ENCODE measurements at regions not wholly inside any gene's neighbourhood (a gene's known extent, or its start where the extent isn't known, plus 50 kb on each side); places are given as distances from the start of the nearest gene placed in this dataset.
A peak's percentile ranks its signal among the peaks of the same experiment; 100 is the strongest.
"Not testable (repeated sequence)": the region's sequence is repeated elsewhere in the genome, so short reads cannot be mapped to it uniquely, and the experiment has no call there.

DNA sequence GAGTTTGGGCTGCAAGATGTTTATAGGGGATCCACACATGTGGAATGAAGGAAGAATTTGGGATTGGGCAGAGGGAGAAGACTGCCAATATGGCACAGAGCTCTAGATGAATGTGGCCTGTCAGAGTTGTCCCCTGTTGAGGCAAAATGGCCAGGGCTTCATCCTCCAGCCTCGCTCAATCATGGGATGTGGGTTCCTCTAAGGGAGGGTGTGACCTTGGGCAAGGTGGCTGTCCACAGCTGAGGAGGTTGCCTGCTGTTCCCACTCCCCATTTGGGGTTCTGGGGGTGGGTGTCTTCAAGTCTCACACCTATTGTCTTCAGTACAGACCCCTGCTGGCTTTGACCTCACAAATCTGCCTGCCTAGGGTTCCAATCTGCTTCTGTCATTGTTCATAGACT is 121.6 kb upstream of the FAM204A start:
- DNase-seq: no peak

DNA sequence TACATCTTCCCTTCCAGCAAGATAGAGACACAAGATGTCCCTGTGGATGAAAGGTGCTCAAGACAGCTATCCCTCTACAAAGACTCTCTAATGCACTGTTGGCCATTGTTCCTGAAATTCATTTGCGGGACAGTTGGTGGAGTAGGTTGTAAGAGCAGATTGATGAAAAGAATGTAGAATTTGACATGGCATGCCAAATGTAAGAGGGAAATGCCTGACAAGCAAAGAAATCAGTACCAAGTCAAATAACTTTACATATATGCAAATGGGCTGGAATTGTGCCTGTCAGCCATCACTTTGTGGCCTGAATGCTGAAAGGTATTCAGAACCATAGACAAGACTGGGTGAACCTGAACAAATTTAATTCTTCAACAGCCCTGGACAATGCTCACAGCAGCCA is 120.3 kb upstream of the FAM204A start:
- DNase-seq: no peak

DNA sequence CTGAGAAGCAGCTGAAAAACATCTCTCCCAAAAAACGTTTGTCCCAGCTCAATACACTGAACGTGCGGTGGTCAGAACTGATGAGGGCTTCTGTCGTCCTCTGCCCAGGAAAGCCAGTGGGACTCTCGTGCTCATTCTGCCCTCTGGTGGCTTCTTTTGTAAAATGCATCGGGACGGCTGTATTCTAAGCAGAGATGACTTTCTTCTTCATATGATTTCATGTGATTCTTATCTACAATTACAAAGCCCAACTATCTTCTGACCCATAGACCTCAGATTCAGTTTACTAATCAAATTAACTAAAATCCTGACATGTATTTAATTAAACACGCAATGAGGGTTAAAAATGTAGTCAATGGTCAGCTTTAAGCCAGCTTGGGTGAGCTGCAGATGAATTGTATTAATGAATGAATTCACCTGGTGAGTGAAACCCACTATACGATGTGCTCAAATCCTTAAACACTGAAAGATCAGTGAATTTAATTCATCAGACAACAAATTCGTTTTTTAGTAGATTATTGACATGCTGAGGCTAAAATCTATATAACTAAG is 117.6 kb upstream of the FAM204A start:
- no peak for DNase-seq

DNA sequence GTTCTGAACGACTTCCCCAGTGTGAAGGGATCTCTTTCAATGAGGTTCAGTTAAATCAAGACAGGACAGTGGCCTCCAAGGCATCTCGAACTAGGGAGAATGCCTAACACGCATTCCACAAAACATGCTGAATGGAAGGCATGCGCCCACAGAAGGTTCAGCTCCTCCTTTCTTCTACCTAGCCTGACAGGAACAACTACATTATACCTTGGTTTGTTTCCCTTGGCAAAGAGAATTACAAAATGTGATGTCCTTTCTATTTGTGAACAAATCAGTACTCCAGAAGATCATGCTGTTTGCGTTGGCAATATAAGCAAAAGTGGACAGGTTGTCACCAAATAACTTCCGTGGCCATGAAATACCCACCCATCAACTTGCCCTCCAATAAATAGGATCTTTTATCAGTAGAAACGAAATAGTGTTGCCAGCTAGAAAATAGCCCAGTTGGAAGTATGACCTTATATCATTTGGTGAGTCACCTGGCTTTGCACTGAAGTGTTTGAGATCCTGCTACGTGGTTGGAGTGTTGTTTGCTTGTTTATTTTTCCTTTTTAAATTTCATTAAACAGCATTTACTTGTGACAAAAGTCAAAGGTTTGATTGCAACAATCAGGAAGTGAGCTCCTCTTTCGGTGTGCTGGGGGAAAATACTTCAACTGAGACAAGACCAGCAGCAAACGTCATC is 117.0 kb upstream of the FAM204A start:
- no peak for DNase-seq

DNA sequence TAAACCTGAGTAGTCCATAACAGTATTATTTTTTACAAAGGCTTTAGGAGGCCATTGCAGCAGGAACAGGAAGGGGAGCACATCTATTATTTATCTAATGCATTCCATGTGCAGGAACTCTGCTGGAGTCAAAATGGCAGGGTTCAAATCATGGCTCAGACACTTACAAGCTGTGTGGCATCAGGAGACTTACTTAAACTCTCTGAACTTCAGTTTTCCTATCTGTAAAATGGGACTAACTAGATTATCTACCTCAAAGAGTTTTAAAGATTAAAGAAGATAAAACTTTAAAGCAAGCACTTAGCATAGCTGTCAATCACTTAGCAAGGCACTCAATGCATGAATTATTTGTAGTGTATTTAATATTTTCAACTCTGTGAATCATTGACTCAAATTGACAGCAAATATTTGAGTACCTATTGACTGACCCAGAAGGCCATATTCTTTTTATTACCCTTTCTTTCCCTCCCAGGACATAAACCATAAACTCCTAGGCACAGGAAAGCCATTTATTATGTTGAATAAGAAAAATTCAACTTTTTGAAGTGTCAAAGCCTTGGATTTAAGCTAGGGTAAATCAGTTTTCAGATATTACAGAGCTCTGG is 115.8 kb upstream of the FAM204A start:
- DNase-seq: no peak

DNA sequence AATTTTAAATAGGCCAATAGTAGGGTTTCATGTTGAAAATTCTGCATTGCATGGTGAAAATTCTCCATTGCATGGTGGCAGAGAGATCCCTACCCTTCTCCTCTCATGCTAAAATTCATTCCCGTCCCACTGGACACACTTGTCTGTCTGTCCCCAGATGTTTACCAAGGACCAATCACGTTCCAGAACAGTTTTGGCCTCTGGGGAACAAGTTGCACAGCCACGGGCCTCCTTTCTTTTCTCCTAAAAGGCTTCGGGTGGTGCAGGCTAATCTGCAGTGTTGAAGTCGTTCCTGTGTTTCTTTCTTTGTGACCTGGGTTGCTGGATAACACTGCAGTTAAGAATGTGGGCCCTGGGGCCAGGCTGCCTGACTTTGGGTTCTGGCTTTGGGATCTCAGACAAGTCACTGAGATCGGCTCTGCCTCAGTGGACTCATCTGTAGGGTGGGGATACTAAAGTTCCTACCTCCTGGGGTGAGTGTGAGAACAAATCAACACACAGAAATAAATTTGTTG is 113.1 kb upstream of the FAM204A start:
- no peak for DNase-seq

DNA sequence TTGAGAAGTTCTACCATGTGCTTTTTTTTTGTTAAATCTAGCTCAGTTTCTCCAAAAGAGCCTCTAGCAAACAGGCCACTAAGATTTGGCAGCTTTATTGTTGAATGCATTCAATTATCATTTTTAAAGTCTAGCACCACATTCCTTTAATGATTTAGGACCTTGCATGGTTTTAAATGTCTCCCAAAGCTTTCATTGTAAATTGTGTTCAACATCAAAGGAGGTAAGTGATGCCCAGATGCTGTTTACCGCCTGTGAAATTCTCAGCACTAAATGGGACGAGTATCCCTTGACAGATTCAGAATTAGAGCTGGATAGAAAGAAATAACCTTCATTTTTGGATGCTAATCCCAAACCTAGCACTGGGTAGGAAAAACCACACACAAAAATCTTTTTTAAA is 112.1 kb upstream of the FAM204A start:
- DNase-seq: no peak

DNA sequence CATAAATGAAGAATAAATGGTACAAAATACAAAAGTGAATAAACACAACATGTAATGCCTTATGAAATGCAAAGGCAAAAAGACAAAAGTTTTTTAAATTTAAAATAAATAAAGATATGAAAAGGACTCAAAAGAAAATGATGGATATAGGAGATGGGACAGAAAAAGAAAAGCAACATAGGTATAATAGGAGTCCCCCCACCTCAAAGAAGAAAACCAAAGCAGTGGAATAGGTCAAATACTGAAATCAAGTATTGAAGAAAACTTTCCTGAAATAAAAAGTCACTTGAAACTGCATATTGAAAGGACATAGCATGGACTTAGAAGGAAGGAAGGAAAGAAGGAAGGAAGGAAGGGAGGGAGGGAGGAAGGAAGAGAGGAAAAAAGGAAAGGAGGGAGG is 110.0 kb upstream of the FAM204A start:
- no peak for DNase-seq

DNA sequence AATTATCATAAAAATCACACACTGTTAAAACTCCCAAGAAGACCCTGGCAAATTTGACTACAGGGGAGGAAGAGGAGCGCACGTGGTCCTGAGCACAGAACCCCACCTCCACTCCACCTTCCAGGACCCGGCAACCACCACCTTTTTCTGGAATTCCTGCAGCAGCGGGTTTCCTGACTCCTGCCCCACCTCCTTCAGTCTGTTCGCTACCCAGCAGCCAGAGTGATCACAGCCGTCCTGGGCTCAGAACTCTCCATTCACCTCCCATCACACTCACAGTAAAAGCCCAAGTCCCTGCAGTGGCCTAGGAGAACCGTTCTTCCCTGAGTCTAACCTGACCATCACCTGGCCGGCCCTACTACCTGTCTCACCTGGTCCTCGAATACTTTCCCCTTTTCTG is 107.4 kb upstream of the FAM204A start:
- no peak for DNase-seq

DNA sequence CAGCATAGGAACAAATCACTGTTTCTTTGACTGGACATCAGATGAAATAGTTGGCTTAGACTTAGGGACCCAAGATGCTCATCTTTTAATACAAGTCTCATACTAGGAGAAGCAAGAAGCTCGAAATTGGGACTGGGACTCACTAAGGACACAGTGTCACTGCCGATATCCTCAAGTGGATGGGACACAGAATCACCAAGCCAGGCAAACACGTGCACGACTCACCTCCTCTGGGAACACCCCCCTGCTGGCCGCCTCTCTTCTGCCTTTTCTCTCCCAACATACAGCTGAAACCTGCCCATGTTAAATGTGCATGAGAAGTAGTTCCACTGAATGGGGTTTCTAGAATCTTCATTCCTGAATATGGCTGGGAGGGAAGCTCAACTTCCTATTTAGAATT is 106.6 kb upstream of the FAM204A start:
- DNase-seq: no peak

DNA sequence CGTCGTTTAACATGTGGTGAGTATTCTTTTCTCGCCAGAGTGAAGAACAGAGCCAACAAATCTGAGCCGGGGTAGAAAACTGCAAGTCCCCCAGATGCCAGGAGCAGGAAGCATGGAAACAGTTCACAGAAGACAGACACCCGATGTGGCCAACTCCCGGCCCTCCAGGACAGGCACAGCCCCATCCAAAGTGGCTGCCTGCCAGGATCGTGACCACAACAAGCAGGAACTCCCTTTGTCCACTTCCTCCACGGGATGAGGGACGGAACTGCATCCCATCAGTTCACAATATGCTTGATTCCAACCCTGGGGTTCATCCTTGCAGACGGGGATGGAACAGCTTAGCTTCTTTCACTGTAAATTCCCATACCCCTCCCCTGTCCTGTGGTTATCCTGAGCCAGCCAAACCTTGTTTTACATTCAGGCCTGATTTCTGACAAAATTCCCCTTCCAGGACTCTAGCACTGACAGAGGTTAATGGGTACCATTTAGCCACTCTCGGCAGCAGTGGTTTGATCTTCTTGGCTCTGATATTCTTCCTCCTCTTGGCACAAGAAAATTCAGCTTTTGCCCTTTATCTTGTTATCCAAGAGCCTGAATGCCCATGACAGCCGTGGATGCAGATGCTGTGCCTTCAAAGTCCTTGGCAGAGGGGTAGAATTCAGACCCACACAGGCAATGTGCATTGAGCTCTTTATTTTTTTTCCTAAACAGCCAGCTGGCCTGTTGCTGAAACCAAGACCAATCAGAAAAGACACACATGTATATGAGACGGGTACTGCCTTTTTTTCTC is 105.5 kb upstream of the FAM204A start:
- no peak for DNase-seq

DNA sequence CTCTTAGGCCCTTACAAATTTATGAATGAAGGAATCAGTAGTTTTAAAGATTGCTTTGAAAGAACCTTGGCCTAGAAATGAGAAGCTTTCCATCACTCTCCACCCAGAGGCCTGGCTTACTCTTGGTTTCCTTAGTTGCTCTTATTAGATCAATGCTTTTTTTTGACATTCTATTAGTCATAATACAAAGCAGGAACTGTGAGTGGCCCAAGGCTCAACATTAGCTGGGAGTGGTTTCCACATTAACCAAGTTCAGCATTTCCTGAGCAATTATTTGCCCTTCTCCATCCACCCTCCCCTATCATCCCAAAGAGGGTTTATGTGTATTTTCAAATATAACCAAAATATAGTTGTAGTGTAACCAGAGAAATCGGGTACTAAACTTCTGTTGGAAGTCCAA is 103.4 kb upstream of the FAM204A start:
- no peak for DNase-seq

DNA sequence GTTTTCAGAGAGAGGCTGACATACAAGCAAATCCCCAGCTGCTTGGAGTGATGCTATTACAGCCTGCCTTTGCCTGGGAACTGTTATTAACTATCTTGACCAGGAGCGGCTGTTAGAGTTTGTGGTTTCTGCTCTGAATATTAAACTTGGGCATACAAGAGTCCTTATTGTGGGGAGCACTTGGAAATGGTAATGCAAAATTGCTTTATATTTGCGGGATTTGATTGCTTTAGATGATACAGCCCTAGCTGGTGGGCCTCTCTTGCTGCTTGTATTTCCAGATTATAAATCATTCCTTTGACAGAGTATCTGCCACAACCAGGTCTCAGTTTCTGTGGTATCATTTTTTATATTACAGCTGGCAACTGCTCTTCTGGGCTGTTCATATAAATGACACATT is 101.9 kb upstream of the FAM204A start:
- DNase-seq: no peak

DNA sequence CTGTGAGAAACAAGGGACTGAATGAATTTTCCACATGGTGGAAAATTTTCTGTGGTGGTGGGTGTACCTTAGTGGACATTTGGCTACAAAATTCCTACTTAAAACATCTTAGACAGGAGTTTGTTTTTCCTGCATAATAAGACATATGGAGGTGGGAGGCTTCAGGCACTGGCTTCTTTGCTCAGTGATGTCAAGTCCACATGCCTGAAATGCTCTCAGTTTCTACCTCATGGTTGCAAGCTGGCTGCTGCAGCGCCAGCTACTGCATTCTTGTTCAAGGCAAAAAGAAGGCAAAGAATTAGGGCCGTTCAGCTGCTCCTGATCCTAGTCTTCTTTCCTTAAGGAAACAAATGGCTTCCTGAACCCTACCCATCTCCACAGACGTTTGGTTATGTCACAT is 99.9 kb upstream of the FAM204A start:
- no peak for DNase-seq

DNA sequence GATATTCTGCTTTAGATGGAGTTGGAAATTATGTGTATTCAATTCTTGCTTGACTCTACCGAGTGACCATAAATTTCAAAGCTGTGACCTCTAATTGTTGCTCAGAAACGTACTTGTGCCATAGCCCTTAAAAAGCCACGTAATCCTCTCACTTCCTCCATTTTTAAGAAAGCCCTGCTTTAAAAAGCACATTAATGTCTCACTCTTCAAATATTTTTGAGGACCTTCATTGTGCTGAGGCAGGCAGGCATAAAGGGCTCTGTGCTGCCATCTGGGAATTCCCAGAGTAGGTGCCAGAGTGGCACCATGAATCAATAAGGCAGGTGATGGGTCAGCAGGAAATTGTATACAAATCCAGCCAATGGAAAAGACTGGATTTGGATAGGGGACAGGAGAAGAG is 97.7 kb upstream of the FAM204A start:
- DNase-seq: no peak

DNA sequence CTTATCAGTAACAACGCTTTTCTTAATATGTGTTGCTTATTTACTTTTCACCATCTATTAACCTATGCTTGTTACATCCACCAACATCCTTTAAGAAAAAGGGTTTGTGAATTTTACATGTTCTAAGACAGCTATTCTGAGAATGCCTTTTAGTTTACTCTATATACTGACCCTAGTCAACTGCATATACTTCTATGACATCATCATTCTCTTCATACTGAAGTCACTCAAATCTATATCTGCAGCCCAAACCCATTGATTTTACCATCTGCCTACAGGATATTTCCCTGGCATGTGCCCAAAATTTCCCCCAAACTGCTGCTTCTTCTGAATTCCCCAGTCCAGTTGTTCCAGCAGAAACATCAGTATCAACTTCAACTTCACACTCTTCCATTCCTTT is 94.6 kb upstream of the FAM204A start:
- DNase-seq: no peak

DNA sequence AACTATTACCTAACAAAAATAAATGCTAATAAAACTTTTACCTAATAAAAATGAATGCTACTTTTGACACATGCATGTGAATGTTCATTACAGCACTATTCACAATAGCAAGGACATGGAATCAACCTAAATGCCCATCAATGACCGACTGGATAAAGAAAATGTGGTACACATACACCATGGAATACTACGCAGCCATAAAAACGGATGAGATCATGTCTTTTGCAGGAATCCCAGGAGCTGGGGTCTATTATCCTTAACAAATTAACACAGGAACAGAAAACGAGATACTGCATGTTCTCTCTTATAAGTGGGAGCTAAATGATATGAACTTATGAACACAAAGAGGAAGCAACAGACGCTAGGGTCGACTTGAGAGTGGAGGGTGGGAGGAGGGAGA is 88.1 kb upstream of the FAM204A start:
- no peak for DNase-seq

DNA sequence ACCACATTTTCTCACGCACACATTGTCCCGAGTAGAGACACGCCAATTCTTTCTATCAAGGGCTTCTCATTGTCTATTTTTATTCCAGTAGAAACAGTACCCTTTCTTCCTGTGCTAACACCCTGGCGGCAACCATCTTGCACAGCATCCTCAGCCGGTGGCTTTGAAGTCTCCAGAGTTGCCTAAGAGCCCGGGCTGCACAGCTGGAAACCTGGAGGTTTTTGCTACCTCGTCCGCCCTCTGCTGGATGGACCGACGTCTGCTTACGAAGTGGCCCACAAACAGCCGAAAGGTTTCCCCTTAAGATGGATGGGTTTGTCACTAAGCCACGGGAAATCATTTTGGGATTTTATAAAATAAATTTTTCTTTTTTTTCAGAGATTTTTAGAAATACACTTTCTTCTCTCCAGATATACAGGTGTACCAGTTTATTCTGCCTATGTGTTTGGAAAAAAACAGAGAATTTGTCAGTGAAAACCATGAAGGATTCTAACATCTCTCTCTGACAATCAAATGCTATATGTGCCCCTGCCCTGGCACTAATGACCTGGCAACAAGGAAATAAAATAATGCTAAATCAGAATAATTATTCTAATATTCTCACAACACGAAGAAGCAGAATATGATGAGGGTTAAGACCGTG is 81.8 kb upstream of the FAM204A start:
- DNase-seq: peak; percentile 47

DNA sequence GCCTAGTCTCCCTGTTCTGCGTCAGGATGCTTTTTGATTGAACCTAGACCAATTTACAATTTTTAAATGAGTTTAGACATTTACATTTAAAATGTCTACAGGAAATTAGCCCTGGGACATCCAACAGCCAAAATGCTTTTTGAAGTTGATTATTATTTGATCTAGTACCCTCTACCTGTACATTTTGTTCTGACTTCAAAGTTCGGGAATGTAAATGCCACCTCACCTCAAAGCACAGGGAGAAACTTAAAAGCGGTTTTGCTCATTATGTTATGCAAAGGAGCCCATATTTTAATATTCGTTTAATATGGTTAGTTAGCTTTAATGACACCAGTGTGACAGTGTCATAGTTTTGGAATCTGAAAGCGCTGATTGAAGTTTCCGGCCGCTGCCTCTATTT is 80.1 kb upstream of the FAM204A start:
- no peak for DNase-seq

DNA sequence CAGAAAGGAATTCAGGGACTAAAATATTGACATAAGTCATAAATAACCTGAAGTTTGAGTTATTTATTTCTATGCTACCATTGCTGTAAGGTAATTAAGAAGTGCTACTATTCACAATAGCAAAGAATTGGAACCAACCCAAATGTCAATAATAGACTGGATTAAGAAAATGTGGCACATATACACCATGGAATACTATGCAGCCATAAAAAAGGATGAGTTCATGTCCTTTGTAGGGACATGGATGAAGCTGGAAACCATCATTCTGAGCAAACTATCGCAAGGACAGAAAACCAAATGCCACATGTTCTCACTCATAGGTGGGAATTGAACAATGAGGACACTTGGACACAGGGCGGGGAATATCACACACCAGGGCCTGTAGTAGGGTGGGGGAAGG is 77.9 kb upstream of the FAM204A start:
- not testable (repeated sequence) for DNase-seq

DNA sequence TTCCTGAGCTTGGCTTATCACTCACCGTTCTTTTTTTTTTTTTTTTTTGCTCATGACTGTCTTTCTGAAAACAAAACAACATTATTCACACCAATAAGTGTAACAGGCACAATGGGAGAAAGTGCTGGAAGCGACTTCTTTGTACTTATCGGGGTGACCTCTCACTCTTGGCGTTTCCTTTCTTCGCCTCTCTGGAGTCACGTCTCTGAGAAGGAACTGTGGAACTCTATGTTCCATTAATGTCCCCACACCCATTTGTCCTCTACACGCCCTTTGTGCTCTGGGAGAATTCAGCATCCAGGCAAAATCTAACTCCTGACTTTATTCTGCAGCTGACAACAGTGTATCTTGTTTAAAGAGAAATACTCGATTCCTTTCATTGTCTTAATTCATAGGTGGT is 70.8 kb upstream of the FAM204A start:
- no peak for DNase-seq

DNA sequence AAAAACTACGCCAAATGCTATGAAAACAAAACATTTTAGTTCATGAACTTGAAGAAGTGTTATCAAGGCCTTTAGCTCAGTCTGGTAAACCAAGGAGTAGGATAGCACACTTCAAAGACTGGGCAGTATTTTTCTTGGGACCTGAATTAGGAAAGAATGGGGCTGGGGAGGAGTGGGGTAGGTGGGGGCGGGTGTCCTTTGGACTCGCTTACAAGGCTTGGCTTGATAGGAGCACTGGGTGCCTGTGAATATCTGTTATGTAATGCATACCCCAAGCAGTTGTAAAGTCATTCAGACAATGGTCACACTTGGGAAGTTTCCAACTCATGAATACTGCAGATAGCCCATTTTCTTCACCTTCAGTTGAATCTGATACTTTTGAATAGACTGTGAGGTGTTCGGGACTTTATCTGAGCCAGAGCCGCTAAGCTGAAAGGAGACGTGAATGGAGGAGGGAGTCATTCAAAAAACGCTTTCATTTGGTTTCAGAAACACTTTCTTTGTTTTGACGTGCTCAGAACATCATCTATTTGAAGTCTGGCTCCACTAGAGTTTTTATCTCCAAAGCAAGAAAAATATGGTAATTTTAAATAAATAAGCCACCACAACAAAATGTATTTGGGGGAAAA is 70.1 kb upstream of the FAM204A start:
- no peak for DNase-seq

DNA sequence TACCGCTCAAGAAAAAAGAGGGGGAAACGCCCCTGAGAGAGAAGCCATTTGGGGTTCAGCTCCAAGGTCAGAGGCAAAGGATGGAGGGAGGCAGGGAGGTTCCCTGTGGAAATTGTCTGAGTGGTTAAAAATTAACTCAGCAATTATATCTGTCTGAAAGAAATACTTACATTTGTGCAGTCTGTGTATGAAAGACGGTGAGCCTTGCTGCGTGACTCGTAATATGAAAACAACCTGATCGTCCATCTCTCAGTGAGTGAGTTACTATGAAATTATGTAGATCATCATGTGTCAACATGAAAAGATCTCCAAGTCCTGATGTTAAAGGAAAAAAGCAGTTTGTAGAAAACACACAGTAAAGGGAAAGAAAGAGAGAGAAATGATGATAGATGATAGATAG is 67.2 kb upstream of the FAM204A start:
- DNase-seq: no peak

Data from SIG-M5 (cell line).